Retinal pigment epithelial cell (primary cell): ENCODE measurements at regions not wholly inside any gene's neighbourhood (a gene's known extent, or its start where the extent isn't known, plus 50 kb on each side); places are given as distances from the start of the nearest gene placed in this dataset.

ENCODE experiments used
- DNase-seq: peaks from one replicate; pipeline ENCODE4 v3.0.0-alpha.2; 2010; ENCODE audit warnings: low read depth
- H3K4me3 ChIP-seq: 2 replicates; pipeline ENCODE4 v1.5.1; 2011; ENCODE audit warnings: mild to moderate bottlenecking, low read length, control low read depth, moderate library complexity
- CTCF ChIP-seq: conservative IDR thresholded peaks from 2 replicates; pipeline ENCODE4 v1.5.1; 2011; ENCODE audit warnings: low read depth, low read length, control low read depth, inconsistent platforms

- DNase-seq = no peak
- no peak for TF ChIP-seq CTCF
Measured at GRCh38 chr6:163886428-163886827, 471.9 kb downstream of the QKI start.

GRCh38 chr6:163883984-163884383 lies 469.5 kb downstream of the QKI start:
- no peak for TF ChIP-seq CTCF
- no peak for DNase-seq
- no peak overlapping the region for H3K4me3 ChIP-seq

More at GRCh38 chr6:163886428-163886827, 471.9 kb downstream of the QKI start:
- H3K4me3 ChIP-seq = no peak overlapping the region

- TF ChIP-seq CTCF = no peak
- DNase-seq = no peak
- no peak overlapping the region for H3K4me3 ChIP-seq
Measured at GRCh38 chr6:163878698-163879097, 464.2 kb downstream of the QKI start.

- H3K4me3 ChIP-seq = no peak overlapping the region
- TF ChIP-seq CTCF = no peak
- no peak for DNase-seq
Measured at GRCh38 chr6:163877877-163878639, 463.5 kb downstream of the QKI start.

GRCh38 chr6:163876391-163876790 lies 461.9 kb downstream of the QKI start:
- H3K4me3 ChIP-seq = no peak overlapping the region
- DNase-seq = peak; percentile 25
- no peak for TF ChIP-seq CTCF

- no peak overlapping the region for H3K4me3 ChIP-seq
- TF ChIP-seq CTCF = no peak
- no peak for DNase-seq
Measured at GRCh38 chr6:163874784-163875183, 460.3 kb downstream of the QKI start.

GRCh38 chr6:163872335-163872734 lies 457.8 kb downstream of the QKI start:
- no peak overlapping the region for H3K4me3 ChIP-seq
- no peak for TF ChIP-seq CTCF
- DNase-seq = peak; percentile 16
